ENCODE measurements at regions not wholly inside any gene's neighbourhood (a gene's known extent, or its start where the extent isn't known, plus 50 kb on each side); places are given as distances from the start of the nearest gene placed in this dataset.
A peak's percentile ranks its signal among the peaks of the same experiment; 100 is the strongest.

DNA sequence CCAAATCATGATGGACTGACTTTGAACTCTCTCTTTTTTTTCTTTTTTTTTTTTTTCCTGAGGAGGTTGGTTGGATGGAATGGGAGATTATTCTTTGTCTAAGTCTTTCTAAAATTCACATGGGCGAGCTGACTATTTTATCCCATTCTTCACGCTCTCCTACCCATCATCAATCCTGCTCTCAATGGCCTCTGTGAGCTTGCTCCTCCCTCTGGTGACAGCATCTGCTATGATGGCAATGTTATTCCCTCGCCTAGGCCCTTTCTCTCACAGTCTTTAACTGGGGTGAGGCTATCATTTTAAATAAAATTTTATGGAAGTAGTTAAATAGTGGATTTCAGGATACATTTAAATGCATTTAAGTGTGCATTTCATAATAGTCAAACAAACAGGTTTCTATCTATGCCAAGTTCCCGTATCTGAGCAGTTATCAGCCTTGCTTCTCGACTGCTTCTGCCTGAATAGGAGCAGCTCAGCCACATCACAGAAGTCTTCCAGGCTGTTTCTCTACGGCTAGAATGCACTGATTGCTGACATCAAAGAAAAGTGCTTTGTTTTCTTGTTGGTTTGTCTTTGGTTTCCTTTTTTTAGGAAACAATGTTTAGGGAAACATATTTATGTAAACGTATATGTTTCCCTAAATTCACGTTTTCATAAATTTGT is 2233.8 kb downstream of the MAT2B start:
- intact Hi-C loops (cut with micrococcal nuclease) = no loop called here
- 100% methylated on average over 2 of the region's 8 CpGs for WGBS (ENCODE audit: insufficient coverage)
- H3K27me3 ChIP-seq (ENCODE audit: control insufficient read depth in 2 of 2, insufficient read depth in 2 of 2, low read length in 2 of 2) = no peaks in the 10 kb centered on the region
- peaks cover 9 to 10% of the 10 kb centered on the region in 2 donors for H3K9me3 ChIP-seq (replicated peaks in 1 of 2; ENCODE audit: control insufficient read depth in 1 of 2, insufficient read depth in 1 of 2, low read length in 2 of 2)
- H3K9me3 Mint-ChIP-seq = peaks cover 0 to 13% (median 3%) of the 10 kb centered on the region in 7 donors
- no peak for DNase-seq
- peaks cover 0 to 2% (median 0%) of the 10 kb centered on the region in 3 donors for H3K27me3 Mint-ChIP-seq (ENCODE audit: low read depth in 3 of 3)
- no peaks in the 10 kb centered on the region for H4K20me1 ChIP-seq (ENCODE audit: insufficient read depth, low read length)
- H3K79me2 ChIP-seq (ENCODE audit: insufficient read depth, low read length) = no peaks in the 10 kb centered on the region
- TF ChIP-seq, protein P1, sequence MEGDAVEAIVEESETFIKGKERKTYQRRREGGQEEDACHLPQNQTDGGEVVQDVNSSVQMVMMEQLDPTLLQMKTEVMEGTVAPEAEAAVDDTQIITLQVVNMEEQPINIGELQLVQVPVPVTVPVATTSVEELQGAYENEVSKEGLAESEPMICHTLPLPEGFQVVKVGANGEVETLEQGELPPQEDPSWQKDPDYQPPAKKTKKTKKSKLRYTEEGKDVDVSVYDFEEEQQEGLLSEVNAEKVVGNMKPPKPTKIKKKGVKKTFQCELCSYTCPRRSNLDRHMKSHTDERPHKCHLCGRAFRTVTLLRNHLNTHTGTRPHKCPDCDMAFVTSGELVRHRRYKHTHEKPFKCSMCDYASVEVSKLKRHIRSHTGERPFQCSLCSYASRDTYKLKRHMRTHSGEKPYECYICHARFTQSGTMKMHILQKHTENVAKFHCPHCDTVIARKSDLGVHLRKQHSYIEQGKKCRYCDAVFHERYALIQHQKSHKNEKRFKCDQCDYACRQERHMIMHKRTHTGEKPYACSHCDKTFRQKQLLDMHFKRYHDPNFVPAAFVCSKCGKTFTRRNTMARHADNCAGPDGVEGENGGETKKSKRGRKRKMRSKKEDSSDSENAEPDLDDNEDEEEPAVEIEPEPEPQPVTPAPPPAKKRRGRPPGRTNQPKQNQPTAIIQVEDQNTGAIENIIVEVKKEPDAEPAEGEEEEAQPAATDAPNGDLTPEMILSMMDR (IDR thresholded peaks at IDR 0.05) = no peak
- H3K4me2 ChIP-seq (replicated peaks; ENCODE audit: extremely low read depth, low read length, poor library complexity, severe bottlenecking) = no peak overlapping the region
- H3K36me3 ChIP-seq (replicated peaks in 1 of 2; ENCODE audit: control insufficient read depth in 1 of 2, insufficient read depth in 2 of 2, low read length in 2 of 2) = no peaks in the 10 kb centered on the region
- no peak overlapping the region for H3K4me3 ChIP-seq (replicated peaks in 1 of 3; ENCODE audit: low read depth in 2 of 3, low read length in 3 of 3)
- H3K9ac ChIP-seq (ENCODE audit: insufficient read depth, low read length, poor library complexity, severe bottlenecking) = no peak overlapping the region
- H3K27ac ChIP-seq (ENCODE audit: low read depth in 1 of 2, low read length in 2 of 2) = no peak overlapping the region
- H3K36me3 Mint-ChIP-seq = no peaks in the 10 kb centered on the region
- H3K27ac Mint-ChIP-seq = no peak overlapping the region
- H3K4me1 Mint-ChIP-seq = no peaks in the 10 kb centered on the region
- H2AFZ ChIP-seq (ENCODE audit: insufficient read depth, low read depth, low read length, poor library complexity, severe bottlenecking) = no peak overlapping the region
- H3K4me3 Mint-ChIP-seq = peak overlapping the region in 1 of 2 donors; percentile 31
- H3K4me1 ChIP-seq (ENCODE audit: control insufficient read depth in 1 of 2, insufficient read depth in 2 of 2, low read length in 2 of 2) = no peaks in the 10 kb centered on the region

DNA sequence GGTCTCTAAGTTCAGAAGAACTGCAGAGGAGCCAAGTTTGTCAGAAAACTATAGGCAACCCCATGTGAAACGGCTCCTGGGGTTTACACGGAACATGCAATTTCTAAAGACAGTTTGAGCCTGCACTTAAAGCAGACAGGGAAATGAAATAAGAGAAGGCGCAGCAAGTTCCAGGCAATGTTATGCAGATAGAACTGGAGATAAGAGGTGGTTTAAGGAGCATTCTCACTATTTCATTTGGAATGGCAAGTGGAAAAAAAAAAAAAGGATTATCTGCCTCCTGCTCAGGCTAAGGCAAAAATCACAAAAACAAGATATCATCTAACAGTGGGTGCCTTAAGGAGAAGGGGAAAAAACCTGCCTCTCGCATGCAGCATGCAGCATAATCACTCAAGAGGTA is 2252.4 kb downstream of the MAT2B start:
- peaks cover 0 to 8% (median 0%) of the 10 kb centered on the region in 7 donors for H3K9me3 Mint-ChIP-seq
- Histone ChIP-seq H3K36me3 (replicated peaks in 1 of 2; ENCODE audit: control insufficient read depth in 1 of 2, insufficient read depth in 2 of 2, low read length in 2 of 2) (no peaks in the 10 kb centered on the region), H4K20me1 (ENCODE audit: insufficient read depth, low read length) (no peaks in the 10 kb centered on the region), H3K4me3 (replicated peaks in 1 of 3; ENCODE audit: low read depth in 2 of 3, low read length in 3 of 3) (no peak overlapping the region), H3K9me3 (replicated peaks in 1 of 2; ENCODE audit: control insufficient read depth in 1 of 2, insufficient read depth in 1 of 2, low read length in 2 of 2) (peaks cover 0 to 10% of the 10 kb centered on the region in 2 donors), H3K4me2 (replicated peaks; ENCODE audit: extremely low read depth, low read length, poor library complexity, severe bottlenecking) (no peak overlapping the region), H3K4me1 (ENCODE audit: control insufficient read depth in 1 of 2, insufficient read depth in 2 of 2, low read length in 2 of 2) (no peaks in the 10 kb centered on the region), H3K27ac (ENCODE audit: low read depth in 1 of 2, low read length in 2 of 2) (no peak overlapping the region), H3K79me2 (ENCODE audit: insufficient read depth, low read length) (no peaks in the 10 kb centered on the region), H2AFZ (ENCODE audit: insufficient read depth, low read depth, low read length, poor library complexity, severe bottlenecking) (no peak overlapping the region), H3K9ac (ENCODE audit: insufficient read depth, low read length, poor library complexity, severe bottlenecking) (no peak overlapping the region), H3K27me3 (ENCODE audit: control insufficient read depth in 2 of 2, insufficient read depth in 2 of 2, low read length in 2 of 2) (no peaks in the 10 kb centered on the region)
- TF ChIP-seq, protein P1 (IDR thresholded peaks at IDR 0.05) = no peak
- no peaks in the 10 kb centered on the region for H3K27me3 Mint-ChIP-seq (ENCODE audit: low read depth in 3 of 3)
- H3K4me1 Mint-ChIP-seq = no peaks in the 10 kb centered on the region
- no peak overlapping the region for H3K4me3 Mint-ChIP-seq
- whole genome bisulfite sequencing (ENCODE audit: insufficient coverage) = 86% methylated on average over 3 of the region's 4 CpGs
- intact Hi-C loops (cut with micrococcal nuclease) = no loop called here
- no peaks in the 10 kb centered on the region for H3K36me3 Mint-ChIP-seq
- DNase-seq = no peak
- no peak overlapping the region for H3K27ac Mint-ChIP-seq

Measured in CD14-positive monocyte (primary cell).